ENCODE measurements at regions not wholly inside any gene's neighbourhood (a gene's known extent, or its start where the extent isn't known, plus 50 kb on each side); places are given as distances from the start of the nearest gene placed in this dataset.

- DNase-seq (ENCODE audit: low spot score): no peak
- no peak overlapping the region for H3K27ac ChIP-seq
- CTCF ChIA-PET: no interaction called here
- POLR2A ChIA-PET (ENCODE audit: low non-redundant PET): no interaction called here
- no peak for TF ChIP-seq CTCF (conservative IDR thresholded peaks at IDR 0.05; ENCODE audit: low read depth)
Observed at GRCh38 chr3:104523136-104523535, 843.6 kb upstream of the ALCAM start.

DNA sequence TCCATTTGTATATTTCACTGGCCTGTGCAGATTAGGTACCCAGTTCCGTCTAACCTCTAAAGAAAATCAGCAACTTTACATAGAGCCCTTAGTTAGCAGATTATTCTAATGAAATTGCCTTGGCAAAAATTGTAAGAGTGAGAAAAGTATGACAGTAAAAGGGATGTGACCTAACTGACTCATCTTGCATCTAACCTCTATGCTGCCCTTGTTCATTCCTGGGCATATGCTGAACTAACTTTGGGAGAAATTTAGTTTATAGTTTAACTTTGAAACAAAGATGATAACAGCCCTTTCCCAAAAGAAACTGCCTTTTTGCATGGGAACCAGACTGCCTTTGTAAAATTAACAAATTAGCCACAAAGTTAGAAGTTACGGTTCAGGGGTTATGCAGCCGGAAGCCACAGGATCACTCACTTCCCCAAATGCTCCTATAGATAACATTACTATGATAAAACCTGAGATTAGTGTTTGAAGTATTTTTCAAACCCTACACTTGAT lies 839.8 kb upstream of the ALCAM start:
- POLR2A ChIA-PET (ENCODE audit: low non-redundant PET): no interaction called here
- DNase-seq (ENCODE audit: low spot score): no peak
- CTCF ChIA-PET: no interaction called here

GRCh38 chr3:104530934-104531333 lies 835.8 kb upstream of the ALCAM start:
- H3K27ac ChIP-seq: no peak overlapping the region
- TF ChIP-seq CTCF (conservative IDR thresholded peaks at IDR 0.05; ENCODE audit: low read depth): no peak
- DNase-seq (ENCODE audit: low spot score): no peak
- CTCF ChIA-PET: no interaction called here
- POLR2A ChIA-PET (ENCODE audit: low non-redundant PET): no interaction called here

More for the DNA sequence above, 839.8 kb upstream of the ALCAM start:
- no peak overlapping the region for H3K27ac ChIP-seq
- no peak for TF ChIP-seq CTCF (conservative IDR thresholded peaks at IDR 0.05; ENCODE audit: low read depth)

DNA sequence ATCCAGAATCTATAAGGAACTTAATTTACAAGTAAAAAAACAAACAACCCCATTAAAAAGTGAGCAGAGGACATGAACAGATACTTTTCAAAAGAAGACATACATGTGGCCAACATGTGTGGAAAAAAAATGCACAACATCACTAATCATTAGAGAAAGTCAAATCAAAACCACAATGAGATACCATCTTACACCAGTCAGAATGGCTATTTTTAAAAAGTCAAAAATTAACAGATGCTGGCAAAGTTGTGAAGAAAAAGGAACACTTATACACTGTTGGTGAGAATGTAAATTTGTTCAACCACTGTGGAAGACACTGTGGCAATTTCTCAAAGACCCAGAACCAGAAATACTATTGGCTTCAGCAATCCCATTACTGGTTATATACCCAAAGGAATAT lies 830.0 kb upstream of the ALCAM start:
- POLR2A ChIA-PET (ENCODE audit: low non-redundant PET): no interaction called here
- DNase-seq (ENCODE audit: low spot score): no peak
- CTCF ChIA-PET: no interaction called here
- no peak for TF ChIP-seq CTCF (conservative IDR thresholded peaks at IDR 0.05; ENCODE audit: low read depth)
- H3K27ac ChIP-seq: no peak overlapping the region

DNA sequence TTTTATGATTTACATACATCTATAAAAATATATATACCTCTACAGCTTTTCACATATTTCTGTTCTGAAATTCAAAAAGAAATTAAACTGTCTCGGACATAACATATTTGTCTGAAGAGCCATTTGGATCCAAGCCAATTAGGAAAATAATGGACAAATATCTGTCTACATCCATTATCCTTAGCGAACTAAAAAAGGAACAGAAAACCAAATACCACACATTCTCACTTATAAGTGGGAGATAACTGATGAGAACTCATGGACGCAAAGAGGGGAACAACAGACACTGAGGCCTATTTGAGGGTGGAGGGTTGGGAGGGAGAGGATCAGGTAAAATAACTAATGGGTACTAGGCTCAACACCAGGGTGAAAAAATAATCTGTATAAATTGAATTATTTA lies 829.4 kb upstream of the ALCAM start:
- TF ChIP-seq CTCF (conservative IDR thresholded peaks at IDR 0.05; ENCODE audit: low read depth): no peak
- no peak for DNase-seq (ENCODE audit: low spot score)
- ChIA-PET POLR2A (ENCODE audit: low non-redundant PET) (no interaction called here), CTCF (no interaction called here)
- H3K27ac ChIP-seq: no peak overlapping the region

DNA sequence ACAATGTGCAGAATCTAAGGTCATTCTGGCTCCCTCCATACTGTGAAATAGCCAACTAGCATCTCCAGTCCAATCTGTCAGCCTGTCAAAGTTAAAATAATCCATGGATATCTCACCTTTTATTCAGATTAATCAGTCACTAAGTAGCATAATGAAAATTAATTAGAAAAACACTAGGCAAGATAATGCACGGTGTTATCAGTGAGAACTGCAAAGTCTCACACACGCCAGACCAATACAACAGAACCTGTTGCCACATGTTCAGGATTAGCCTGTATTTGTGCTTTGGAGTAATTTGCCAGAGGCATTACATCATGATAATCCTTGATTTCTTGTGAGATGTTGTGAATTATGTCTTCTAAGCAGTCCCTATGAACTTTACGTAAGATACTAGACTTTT lies 820.4 kb upstream of the ALCAM start:
- no peak for DNase-seq (ENCODE audit: low spot score)
- ChIA-PET CTCF (interaction anchor here (0.7 kb wide), 1 partner anchor 112 kb away, joined by 3 read pairs; no protein-coding TSS in a partner anchor), POLR2A (ENCODE audit: low non-redundant PET) (no interaction called here)
- H3K27ac ChIP-seq: no peak overlapping the region
- no peak for TF ChIP-seq CTCF (conservative IDR thresholded peaks at IDR 0.05; ENCODE audit: low read depth)

- ChIA-PET CTCF (no interaction called here), POLR2A (ENCODE audit: low non-redundant PET) (no interaction called here)
- no peak for TF ChIP-seq CTCF (conservative IDR thresholded peaks at IDR 0.05; ENCODE audit: low read depth)
- DNase-seq (ENCODE audit: low spot score): no peak
- H3K27ac ChIP-seq: no peak overlapping the region
Observed at GRCh38 chr3:104547031-104547430, 819.7 kb upstream of the ALCAM start.
